Dedifferentiated amniotic fluid mesenchymal stem cell (primary cell): ENCODE measurements at regions not wholly inside any gene's neighbourhood (a gene's known extent, or its start where the extent isn't known, plus 50 kb on each side); places are given as distances from the start of the nearest gene placed in this dataset.

Experiments
- DNase-seq: peaks from one replicate; pipeline ENCODE4 v3.0.0-alpha.2; 2016; ENCODE audit errors: extremely low spot score

- no peak for DNase-seq
Measured at GRCh38 chr13:111640006-111640405, 319.6 kb downstream of the TEX29 start.

- DNase-seq, result no peak
Measured at GRCh38 chr13:111640476-111640875, 320.0 kb downstream of the TEX29 start.

GRCh38 chr13:111642156-111642767, 321.8 kb downstream of the TEX29 start:
- no peak for DNase-seq

GRCh38 chr13:111644750-111645149, 324.3 kb downstream of the TEX29 start:
- DNase-seq, result no peak

GRCh38 chr13:111645198-111645597, 324.8 kb downstream of the TEX29 start:
- DNase-seq, result no peak

- DNase-seq, result no peak
Measured at GRCh38 chr13:111645598-111646455, 325.4 kb downstream of the TEX29 start.

GRCh38 chr13:111646456-111646855, 326.0 kb downstream of the TEX29 start:
- DNase-seq, result no peak

GRCh38 chr13:111648885-111649284, 328.4 kb downstream of the TEX29 start:
- DNase-seq, result no peak

- DNase-seq, result no peak
Measured at GRCh38 chr13:111650626-111651025, 330.2 kb downstream of the TEX29 start.

GRCh38 chr13:111652676-111653075, 332.2 kb downstream of the TEX29 start:
- DNase-seq, result no peak

- DNase-seq, result no peak
Measured at GRCh38 chr13:111654531-111654930, 334.1 kb downstream of the TEX29 start.

- no peak for DNase-seq
Measured at GRCh38 chr13:111656439-111656838, 336.0 kb downstream of the TEX29 start.

- no peak for DNase-seq
Measured at GRCh38 chr13:111657013-111657412, 336.6 kb downstream of the TEX29 start.

GRCh38 chr13:111658145-111659100, 338.0 kb downstream of the TEX29 start:
- DNase-seq, result no peak

- DNase-seq, result no peak
Measured at GRCh38 chr13:111659219-111659775, 338.9 kb downstream of the TEX29 start.

- DNase-seq, result no peak
Measured at GRCh38 chr13:111659842-111660241, 339.4 kb downstream of the TEX29 start.

GRCh38 chr13:111661052-111661451, 340.6 kb downstream of the TEX29 start:
- DNase-seq, result no peak

- no peak for DNase-seq
Measured at GRCh38 chr13:111661776-111662175, 341.3 kb downstream of the TEX29 start.

- DNase-seq, result no peak
Measured at GRCh38 chr13:111662451-111662850, 342.0 kb downstream of the TEX29 start.

- DNase-seq, result no peak
Measured at GRCh38 chr13:111662895-111663294, 342.5 kb downstream of the TEX29 start.

- no peak for DNase-seq
Measured at GRCh38 chr13:111663505-111663904, 343.1 kb downstream of the TEX29 start.

- DNase-seq, result no peak
Measured at GRCh38 chr13:111663953-111664421, 343.5 kb downstream of the TEX29 start.
